ENCODE measurements at regions not wholly inside any gene's neighbourhood (a gene's known extent, or its start where the extent isn't known, plus 50 kb on each side); places are given as distances from the start of the nearest gene placed in this dataset.
"Not testable (repeated sequence)": the region's sequence is repeated elsewhere in the genome, so short reads cannot be mapped to it uniquely, and the experiment has no call there.

DNA sequence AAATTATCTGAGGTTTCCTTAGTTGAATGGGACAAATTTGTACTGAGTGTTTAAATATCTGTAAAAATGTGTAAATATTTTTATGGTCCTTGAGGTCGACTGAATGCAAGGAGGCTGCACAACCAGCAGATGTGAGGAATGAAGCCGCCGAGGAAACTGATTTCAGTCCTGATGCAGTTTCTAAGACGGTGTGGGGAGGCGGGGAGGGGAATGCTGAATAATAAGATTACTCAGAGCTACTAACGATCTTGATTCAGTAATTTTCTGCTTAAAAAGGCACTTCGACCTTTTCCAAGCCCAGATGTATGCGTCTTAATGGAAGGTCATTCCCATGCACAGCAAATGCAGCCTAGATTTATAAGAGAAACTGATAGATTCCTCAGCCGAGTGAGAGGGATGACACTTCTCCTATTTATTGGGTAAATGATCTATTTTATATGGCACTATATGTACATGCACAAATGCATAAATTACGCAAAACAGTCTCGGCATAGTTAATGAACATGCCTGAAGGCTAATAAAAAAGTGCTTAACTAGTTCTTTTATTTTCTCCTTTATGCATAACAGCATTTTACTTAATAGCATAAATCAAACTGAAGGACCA lies 167.6 kb upstream of the PITRM1 start:
- no peak for DNase-seq (ENCODE audit: low spot score)

- DNase-seq (ENCODE audit: low spot score): no peak
Observed at GRCh38 chr10:3339531-3339950, 167.0 kb upstream of the PITRM1 start.

- no peak for DNase-seq (ENCODE audit: low spot score)
Observed at GRCh38 chr10:3339121-3339520, 166.5 kb upstream of the PITRM1 start.

GRCh38 chr10:3337741-3338140 lies 165.2 kb upstream of the PITRM1 start:
- no peak for DNase-seq (ENCODE audit: low spot score)

- no peak for DNase-seq (ENCODE audit: low spot score)
Observed at GRCh38 chr10:3336673-3337293, 164.2 kb upstream of the PITRM1 start.

DNA sequence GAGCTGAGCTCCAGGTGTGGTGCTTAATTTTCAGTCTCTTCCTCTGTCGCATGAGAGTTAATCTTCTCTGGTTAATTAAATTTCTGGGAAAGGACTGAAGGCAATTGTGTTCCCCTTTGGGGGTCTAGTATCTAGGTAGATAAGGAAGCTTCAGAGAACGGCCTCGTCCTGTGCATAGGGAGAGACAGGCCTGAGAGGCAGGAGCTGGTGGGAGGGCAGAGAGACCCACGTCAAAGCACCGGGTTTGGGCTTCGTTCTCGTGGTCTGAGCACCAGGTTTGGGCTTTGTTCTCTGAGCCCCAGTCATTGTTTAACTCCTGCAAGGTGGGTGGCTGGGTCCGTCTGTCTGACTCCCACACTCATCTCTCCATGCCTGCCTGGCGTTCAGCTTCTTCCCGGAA lies 160.8 kb upstream of the PITRM1 start:
- no peak for DNase-seq (ENCODE audit: low spot score)

- DNase-seq (ENCODE audit: low spot score): no peak
Observed at GRCh38 chr10:3331690-3332230, 159.2 kb upstream of the PITRM1 start.

DNA sequence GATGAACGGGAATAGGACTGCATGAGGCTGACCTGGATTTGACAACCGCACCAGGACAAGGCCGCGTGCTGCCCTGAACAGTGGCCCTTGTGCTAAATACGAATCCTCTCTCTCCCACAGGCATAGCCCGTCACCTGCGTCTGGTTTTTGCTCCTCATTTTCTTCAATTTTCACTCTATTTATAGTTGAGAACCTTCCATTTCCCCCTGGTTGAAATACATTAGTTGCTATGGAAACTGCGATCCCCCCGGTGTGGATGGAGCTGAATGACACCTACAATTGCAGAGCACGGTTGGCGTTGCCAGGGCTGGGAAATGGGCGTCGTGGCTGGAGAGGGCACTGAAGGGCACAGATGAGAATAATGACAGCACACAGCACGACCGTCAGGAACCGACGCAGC lies 158.6 kb upstream of the PITRM1 start:
- DNase-seq (ENCODE audit: low spot score): no peak

DNA sequence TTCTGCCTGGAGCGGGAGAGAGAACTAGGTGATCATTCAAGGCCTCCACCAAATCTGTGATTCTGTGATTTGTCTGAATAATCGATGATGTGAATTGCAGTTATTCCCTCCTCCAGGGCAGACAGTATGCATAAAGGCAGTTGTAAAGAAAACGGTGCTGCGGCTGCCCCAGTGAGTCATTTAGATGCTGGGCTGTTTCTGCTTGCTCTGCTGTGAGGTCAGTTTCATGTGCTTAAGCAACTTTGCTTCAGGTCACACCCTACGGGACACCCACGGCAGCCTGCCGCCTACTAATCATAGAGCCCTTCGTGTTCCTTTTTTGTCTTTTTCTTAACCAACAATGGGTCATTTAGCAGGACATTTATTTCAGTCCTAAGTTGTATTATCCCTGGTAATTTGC lies 158.1 kb upstream of the PITRM1 start:
- DNase-seq (ENCODE audit: low spot score): no peak

GRCh38 chr10:3325954-3326750 lies 153.6 kb upstream of the PITRM1 start:
- DNase-seq (ENCODE audit: low spot score): no peak

GRCh38 chr10:3324612-3325038 lies 152.0 kb upstream of the PITRM1 start:
- DNase-seq (ENCODE audit: low spot score): no peak

DNA sequence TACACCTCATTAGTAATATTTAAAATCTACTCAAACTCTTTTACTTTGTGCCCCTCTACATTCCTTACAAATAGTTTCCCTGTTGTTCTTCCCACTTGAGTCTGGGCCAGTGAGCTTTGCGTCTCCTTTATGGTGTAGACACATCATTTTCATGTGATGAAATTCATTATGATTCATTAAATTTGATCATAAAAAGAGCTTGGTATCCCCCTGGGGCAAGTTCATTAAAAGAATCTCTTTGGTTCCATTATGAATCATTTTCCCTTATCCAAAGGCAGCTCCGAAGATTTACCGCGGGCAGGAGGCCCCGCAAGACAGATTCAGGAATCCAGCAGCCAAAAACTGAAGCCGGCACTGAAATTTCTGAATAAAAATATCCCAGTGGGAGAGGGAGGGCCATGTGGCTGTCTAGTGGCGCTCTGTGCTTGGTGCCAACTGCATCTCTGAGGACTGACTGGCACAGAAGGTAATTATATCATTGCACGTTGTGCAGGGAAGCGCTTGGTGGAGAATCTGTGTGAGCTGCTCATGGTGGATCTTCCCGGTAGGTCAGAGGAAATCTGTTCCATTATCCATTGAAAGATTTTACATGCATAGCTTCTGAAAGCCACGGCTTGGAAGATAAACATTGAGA lies 151.4 kb upstream of the PITRM1 start:
- peak; percentile 41 for DNase-seq (ENCODE audit: low spot score)

DNA sequence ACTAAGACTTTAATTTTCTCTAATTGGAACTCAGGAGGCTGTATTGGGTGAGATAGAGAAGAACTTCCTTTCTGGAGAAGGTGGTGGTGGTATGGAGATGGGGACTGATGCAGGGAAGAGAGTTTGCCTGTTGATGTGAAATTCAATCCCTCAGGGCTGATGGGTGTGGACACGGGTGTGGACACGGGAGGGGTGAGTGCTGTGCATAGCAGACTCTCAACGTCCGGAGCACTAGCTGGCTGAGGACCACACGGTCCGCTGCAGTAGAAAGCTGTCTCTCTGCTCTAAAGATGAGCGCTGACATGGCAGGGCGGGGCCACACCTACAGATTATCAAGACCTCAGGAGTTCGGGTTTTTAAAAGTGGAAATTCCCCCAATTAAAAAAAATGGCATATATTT lies 148.5 kb upstream of the PITRM1 start:
- no peak for DNase-seq (ENCODE audit: low spot score)

GRCh38 chr10:3319811-3320226 lies 147.2 kb upstream of the PITRM1 start:
- DNase-seq (ENCODE audit: low spot score): no peak

- DNase-seq (ENCODE audit: low spot score): not testable (repeated sequence)
Observed at GRCh38 chr10:3318480-3318807, 145.9 kb upstream of the PITRM1 start.

- DNase-seq (ENCODE audit: low spot score): not testable (repeated sequence)
Observed at GRCh38 chr10:3317553-3318479, 145.2 kb upstream of the PITRM1 start.

DNA sequence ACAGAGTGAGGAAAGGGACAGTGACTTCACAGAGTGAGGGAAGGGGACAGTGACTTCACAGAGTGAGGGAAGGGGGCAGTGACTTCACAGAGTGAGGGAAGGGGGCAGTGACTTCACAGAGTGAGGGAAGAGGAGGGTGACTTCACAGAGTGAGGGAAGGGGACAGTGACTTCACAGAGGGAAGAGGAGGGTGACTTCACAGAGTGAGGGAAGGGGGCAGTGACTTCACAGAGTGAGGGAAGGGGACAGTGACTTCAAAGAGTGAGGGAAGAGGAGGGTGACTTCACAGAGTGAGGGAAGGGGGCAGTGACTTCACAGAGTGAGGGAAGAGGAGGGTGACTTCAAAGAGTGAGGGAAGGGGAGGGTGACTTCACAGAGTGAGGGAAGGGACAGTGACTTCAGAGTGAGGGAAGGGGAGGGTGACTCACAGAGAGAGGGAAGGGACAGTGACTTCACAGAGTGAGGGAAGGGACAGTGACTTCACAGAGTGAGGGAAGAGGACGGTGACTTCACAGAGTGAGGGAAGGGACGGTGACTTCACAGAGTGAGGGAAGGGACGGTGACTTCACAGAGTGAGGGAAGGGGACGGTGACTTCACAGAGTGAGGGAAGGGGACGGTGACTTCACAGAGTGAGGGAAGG lies 142.0 kb upstream of the PITRM1 start:
- not testable (repeated sequence) for DNase-seq (ENCODE audit: low spot score)

DNA sequence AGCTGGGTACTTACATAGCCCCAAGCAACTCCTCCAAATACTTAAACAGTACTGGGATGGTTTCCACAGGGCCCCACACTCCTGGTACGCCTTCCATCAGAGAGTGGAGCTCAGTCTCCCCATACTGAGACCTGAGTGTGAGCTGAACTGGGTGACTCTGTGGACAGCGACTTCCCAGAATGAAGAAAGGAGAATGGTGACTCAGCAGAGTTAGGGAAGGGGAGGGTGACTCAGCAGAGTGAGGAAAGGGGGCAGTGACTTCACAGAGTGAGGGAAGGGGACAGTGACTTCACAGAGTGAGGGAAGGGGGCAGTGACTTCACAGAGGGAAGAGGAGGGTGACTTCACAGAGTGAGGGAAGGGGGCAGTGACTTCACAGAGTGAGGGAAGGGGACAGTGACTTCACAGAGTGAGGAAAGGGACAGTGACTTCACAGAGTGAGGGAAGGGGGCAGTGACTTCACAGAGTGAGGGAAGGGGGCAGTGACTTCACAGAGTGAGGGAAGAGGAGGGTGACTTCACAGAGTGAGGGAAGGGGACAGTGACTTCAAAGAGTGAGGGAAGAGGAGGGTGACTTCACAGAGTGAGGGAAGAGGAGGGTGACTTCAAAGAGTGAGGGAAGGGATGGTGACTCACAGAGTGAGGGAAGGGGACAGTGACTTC lies 141.3 kb upstream of the PITRM1 start:
- DNase-seq (ENCODE audit: low spot score): not testable (repeated sequence)

GRCh38 chr10:3312403-3312940 lies 139.9 kb upstream of the PITRM1 start:
- DNase-seq (ENCODE audit: low spot score): no peak
